GM12878 (cell line): ENCODE measurements at regions not wholly inside any gene's neighbourhood (a gene's known extent, or its start where the extent isn't known, plus 50 kb on each side); places are given as distances from the start of the nearest gene placed in this dataset.

Source experiments
- CHD1 ChIP-seq: IDR thresholded peaks from 2 replicates; pipeline ENCODE4 v1.6.1; 2012; ENCODE audit warnings: low read depth, low read length, improper control_type of control experiment
- EP300 ChIP-seq, 2 experiments: fragments of 150-350 bp in 1 of 2; IDR thresholded peaks; 2 replicates each; pipeline ENCODE4 v1.6.1; 2011 to 2012; ENCODE audit warnings: low read depth in 2 of 2, low read length in 2 of 2, borderline replicate concordance in 1 of 2, improper control_type of control experiment in 1 of 2, inconsistent platforms in 1 of 2; ENCODE audit not compliant: control insufficient read depth in 1 of 2
- EZH2 ChIP-seq: IDR thresholded peaks from 2 replicates; pipeline ENCODE4 v1.6.1; 2012; ENCODE audit warnings: low read depth, mild to moderate bottlenecking, control low read depth, inconsistent platforms, low read length, borderline replicate concordance; ENCODE audit not compliant: control insufficient read depth
- SP1 ChIP-seq: IDR thresholded peaks from one replicate; pipeline ENCODE4 v1.6.1; 2011; ENCODE audit warnings: low read depth, low read length

- TF ChIP-seq SP1 (no peak), CHD1 (no peak), EZH2 (no peak), EP300 (IDR thresholded peaks at IDR 0.05; ENCODE audit: borderline replicate concordance in 1 of 2, control insufficient read depth in 1 of 2, low read depth in 2 of 2, low read length in 2 of 2) (no peak)
Measured at GRCh38 chr10:65301181-65301580, 1624.7 kb upstream of the LRRTM3 start.
